ENCODE measurements at regions not wholly inside any gene's neighbourhood (a gene's known extent, or its start where the extent isn't known, plus 50 kb on each side); places are given as distances from the start of the nearest gene placed in this dataset.
A peak's percentile ranks its signal among the peaks of the same experiment; 100 is the strongest.

GRCh38 chr21:27429710-27430341, 462.9 kb upstream of the ADAMTS5 start:
- DNase-seq (ENCODE audit: low spot score): no peak

GRCh38 chr21:27426196-27426595, 459.3 kb upstream of the ADAMTS5 start:
- no peak for DNase-seq (ENCODE audit: low spot score)

GRCh38 chr21:27425574-27425973, 458.7 kb upstream of the ADAMTS5 start:
- DNase-seq (ENCODE audit: low spot score): no peak

GRCh38 chr21:27425172-27425571, 458.3 kb upstream of the ADAMTS5 start:
- DNase-seq (ENCODE audit: low spot score): peak; percentile 5

- DNase-seq (ENCODE audit: low spot score): no peak
These were observed 457.7 kb upstream of the ADAMTS5 start for GRCh38 chr21:27424601-27425000.

GRCh38 chr21:27423906-27424595, 457.2 kb upstream of the ADAMTS5 start:
- DNase-seq (ENCODE audit: low spot score): no peak

- no peak for DNase-seq (ENCODE audit: low spot score)
These were observed 456.1 kb upstream of the ADAMTS5 start for GRCh38 chr21:27423038-27423437.

GRCh38 chr21:27422435-27422834, 455.5 kb upstream of the ADAMTS5 start:
- no peak for DNase-seq (ENCODE audit: low spot score)

- no peak for DNase-seq (ENCODE audit: low spot score)
These were observed 454.8 kb upstream of the ADAMTS5 start for GRCh38 chr21:27421654-27422053.

GRCh38 chr21:27419153-27419552, 452.3 kb upstream of the ADAMTS5 start:
- no peak for DNase-seq (ENCODE audit: low spot score)

GRCh38 chr21:27418346-27418745, 451.5 kb upstream of the ADAMTS5 start:
- no peak for DNase-seq (ENCODE audit: low spot score)

- no peak for DNase-seq (ENCODE audit: low spot score)
These were observed 445.6 kb upstream of the ADAMTS5 start for GRCh38 chr21:27412530-27412929.

GRCh38 chr21:27408826-27409225, 441.9 kb upstream of the ADAMTS5 start:
- no peak for DNase-seq (ENCODE audit: low spot score)

GRCh38 chr21:27407271-27407670, 440.4 kb upstream of the ADAMTS5 start:
- no peak for DNase-seq (ENCODE audit: low spot score)

GRCh38 chr21:27406300-27407009, 439.6 kb upstream of the ADAMTS5 start:
- DNase-seq (ENCODE audit: low spot score): no peak

- no peak for DNase-seq (ENCODE audit: low spot score)
These were observed 436.1 kb upstream of the ADAMTS5 start for GRCh38 chr21:27403011-27403410.

GRCh38 chr21:27400045-27400444, 433.2 kb upstream of the ADAMTS5 start:
- DNase-seq (ENCODE audit: low spot score): no peak

GRCh38 chr21:27397578-27397977, 430.7 kb upstream of the ADAMTS5 start:
- no peak for DNase-seq (ENCODE audit: low spot score)

GRCh38 chr21:27393726-27394125, 426.8 kb upstream of the ADAMTS5 start:
- DNase-seq (ENCODE audit: low spot score): no peak

GRCh38 chr21:27391990-27392389, 425.1 kb upstream of the ADAMTS5 start:
- no peak for DNase-seq (ENCODE audit: low spot score)

- no peak for DNase-seq (ENCODE audit: low spot score)
These were observed 423.5 kb upstream of the ADAMTS5 start for GRCh38 chr21:27390384-27390783.

- DNase-seq (ENCODE audit: low spot score): no peak
These were observed 421.9 kb upstream of the ADAMTS5 start for GRCh38 chr21:27388825-27389224.

GRCh38 chr21:27382404-27382803, 415.5 kb upstream of the ADAMTS5 start:
- DNase-seq (ENCODE audit: low spot score): no peak

Measured in cerebellar cortex (tissue), 1 donor.